Keratinocyte (primary cell): ENCODE measurements at regions not wholly inside any gene's neighbourhood (a gene's known extent, or its start where the extent isn't known, plus 50 kb on each side); places are given as distances from the start of the nearest gene placed in this dataset.

ENCODE experiments used
- DNase-seq: peaks from one replicate; pipeline ENCODE4 v3.0.0-alpha.2; 2011; ENCODE audit warnings: low read depth, missing footprints, low spot score
- FAIRE-seq: peaks from 2 replicates; lab custom pipeline; 2011; peaks lifted over from hg19 to GRCh38; lab: Jason Lieb, UNC
- H2AFZ ChIP-seq: 2 replicates; pipeline ENCODE4 v1.6.0; 2012; ENCODE audit warnings: low read length, control low read depth, inconsistent platforms; ENCODE audit not compliant: control insufficient read depth
- H3K27ac ChIP-seq: 2 replicates; pipeline ENCODE4 v1.5.1; 2011; ENCODE audit warnings: low read length; ENCODE audit not compliant: control insufficient read depth, insufficient read depth
- H3K27me3 ChIP-seq: 3 replicates; pipeline ENCODE4 v1.6.0; 2011; ENCODE audit warnings: low read length; ENCODE audit not compliant: control insufficient read depth, insufficient read depth; ENCODE audit errors: extremely low read depth
- H3K36me3 ChIP-seq, 2 experiments: 2 replicates in 1 of 2; 3 replicates in 1 of 2; pipeline ENCODE4 v1.5.1; 2011; ENCODE audit warnings: low read length in 2 of 2, mild to moderate bottlenecking in 1 of 2; ENCODE audit not compliant: control insufficient read depth in 2 of 2, insufficient read depth in 2 of 2; ENCODE audit errors: extremely low read depth in 1 of 2
- H3K4me1 ChIP-seq: 3 replicates; pipeline ENCODE4 v1.5.1; 2011; ENCODE audit warnings: low read length; ENCODE audit not compliant: control insufficient read depth, insufficient read depth; ENCODE audit errors: extremely low read depth
- H3K4me2 ChIP-seq: 3 replicates; pipeline ENCODE4 v1.6.0; 2011; ENCODE audit warnings: low read depth, low read length; ENCODE audit not compliant: control insufficient read depth, insufficient read depth; ENCODE audit errors: extremely low read depth
- H3K4me3 ChIP-seq, 3 experiments: fragments of 200-600 bp in 1 of 3; sonication (generic) in 1 of 3; 2 replicates in 2 of 3; 3 replicates in 1 of 3; pipeline ENCODE4 v1.5.1; 2011 to 2016; ENCODE audit warnings: low read length in 3 of 3, mild to moderate bottlenecking in 3 of 3, control low read depth in 2 of 3, inconsistent platforms in 1 of 3, low read depth in 1 of 3, mixed read lengths in 1 of 3, mixed run types in 1 of 3, moderate library complexity in 1 of 3; ENCODE audit not compliant: control insufficient read depth in 2 of 3, insufficient read depth in 2 of 3; ENCODE audit errors: extremely low read depth in 1 of 3
- H3K79me2 ChIP-seq: 2 replicates; pipeline ENCODE4 v1.6.0; 2012; ENCODE audit warnings: low read length; ENCODE audit not compliant: control insufficient read depth, insufficient read depth
- H3K9ac ChIP-seq: 3 replicates; pipeline ENCODE4 v1.6.0; 2011; ENCODE audit warnings: low read length; ENCODE audit not compliant: control insufficient read depth, insufficient read depth; ENCODE audit errors: extremely low read depth
- H3K9me1 ChIP-seq: 3 replicates; pipeline ENCODE4 v1.6.0; 2011; ENCODE audit warnings: low read length; ENCODE audit not compliant: control insufficient read depth, insufficient read depth; ENCODE audit errors: extremely low read depth
- H3K9me3 ChIP-seq: 2 replicates; pipeline ENCODE4 v1.5.1; 2012; ENCODE audit warnings: low read depth, low read length; ENCODE audit not compliant: control insufficient read depth
- H4K20me1 ChIP-seq: 3 replicates; pipeline ENCODE4 v1.6.0; 2011; ENCODE audit warnings: low read length; ENCODE audit not compliant: control insufficient read depth, insufficient read depth; ENCODE audit errors: extremely low read depth
- EZH2 ChIP-seq: IDR thresholded peaks from one replicate; pipeline ENCODE4 v1.6.1; 2012; ENCODE audit warnings: inconsistent platforms, mild to moderate bottlenecking, low read length, moderate library complexity
- dilution Hi-C: fragments of 300-500 bp; cut with MboI; formaldehyde crosslinking; loops from one replicate; pipeline ENCODE4 v1.7.0; 2020; ENCODE audit warnings: low sequenced_read_pairs; ENCODE audit not compliant: extremely low pct_ligation_motif_present
- TF ChIP-seq, protein P1 (sequence below), 3 experiments: IDR thresholded peaks in 1 of 3; conservative IDR thresholded peaks in 1 of 3; optimal IDR thresholded peaks in 1 of 3; 2 replicates in 2 of 3; 3 replicates in 1 of 3; pipeline versions ENCODE3 to v1.5.1; 2011; ENCODE audit warnings: low read length in 3 of 3, mild to moderate bottlenecking in 3 of 3, moderate library complexity in 2 of 3, control low read depth in 1 of 3, inconsistent platforms in 1 of 3; ENCODE audit not compliant: insufficient read depth in 2 of 3; ENCODE audit errors: extremely low read depth in 1 of 3

DNA sequence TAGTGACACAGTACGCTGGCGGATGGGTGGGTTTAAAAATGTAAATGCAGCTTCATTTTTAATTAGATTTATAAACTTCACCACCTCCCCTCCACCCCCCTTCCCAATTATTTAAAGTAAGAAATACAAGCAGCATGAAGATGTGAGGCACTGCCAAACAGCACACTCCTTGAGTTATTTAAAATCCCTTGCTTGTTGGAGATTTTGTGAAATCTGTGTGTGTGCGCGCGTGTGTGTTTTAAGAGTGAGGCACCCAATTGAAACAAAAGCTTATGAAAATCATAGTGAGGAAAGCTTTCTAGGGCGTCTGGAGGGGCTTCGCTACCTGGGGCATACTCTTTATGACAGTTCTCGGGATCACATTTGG lies 219.6 kb upstream of the IRX3 start:
- no peak for DNase-seq
- Histone ChIP-seq H3K36me3 (no peaks in the 10 kb centered on the region), H3K9ac (no peak overlapping the region), H3K9me3 (no peaks in the 10 kb centered on the region), H3K4me3 (no peak overlapping the region), H3K4me1 (no peaks in the 10 kb centered on the region), H3K27ac (no peak overlapping the region), H3K79me2 (no peaks in the 10 kb centered on the region), H3K27me3 (no peaks in the 10 kb centered on the region), H4K20me1 (no peaks in the 10 kb centered on the region), H3K4me2 (no peak overlapping the region), H3K9me1 (no peaks in the 10 kb centered on the region), H2AFZ (no peak overlapping the region)
- FAIRE-seq = no peak
- dilution Hi-C loops = no loop called here
- no peak for TF ChIP-seq EZH2
- TF ChIP-seq, protein P1, sequence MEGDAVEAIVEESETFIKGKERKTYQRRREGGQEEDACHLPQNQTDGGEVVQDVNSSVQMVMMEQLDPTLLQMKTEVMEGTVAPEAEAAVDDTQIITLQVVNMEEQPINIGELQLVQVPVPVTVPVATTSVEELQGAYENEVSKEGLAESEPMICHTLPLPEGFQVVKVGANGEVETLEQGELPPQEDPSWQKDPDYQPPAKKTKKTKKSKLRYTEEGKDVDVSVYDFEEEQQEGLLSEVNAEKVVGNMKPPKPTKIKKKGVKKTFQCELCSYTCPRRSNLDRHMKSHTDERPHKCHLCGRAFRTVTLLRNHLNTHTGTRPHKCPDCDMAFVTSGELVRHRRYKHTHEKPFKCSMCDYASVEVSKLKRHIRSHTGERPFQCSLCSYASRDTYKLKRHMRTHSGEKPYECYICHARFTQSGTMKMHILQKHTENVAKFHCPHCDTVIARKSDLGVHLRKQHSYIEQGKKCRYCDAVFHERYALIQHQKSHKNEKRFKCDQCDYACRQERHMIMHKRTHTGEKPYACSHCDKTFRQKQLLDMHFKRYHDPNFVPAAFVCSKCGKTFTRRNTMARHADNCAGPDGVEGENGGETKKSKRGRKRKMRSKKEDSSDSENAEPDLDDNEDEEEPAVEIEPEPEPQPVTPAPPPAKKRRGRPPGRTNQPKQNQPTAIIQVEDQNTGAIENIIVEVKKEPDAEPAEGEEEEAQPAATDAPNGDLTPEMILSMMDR (optimal IDR thresholded peaks at IDR 0.05 in 1 of 3, IDR thresholded peaks at IDR 0.05 in 1 of 3, conservative IDR thresholded peaks at IDR 0.05 in 1 of 3; ENCODE audit: extremely low read depth in 1 of 3, insufficient read depth in 2 of 3, low read length in 3 of 3) = no peak

DNA sequence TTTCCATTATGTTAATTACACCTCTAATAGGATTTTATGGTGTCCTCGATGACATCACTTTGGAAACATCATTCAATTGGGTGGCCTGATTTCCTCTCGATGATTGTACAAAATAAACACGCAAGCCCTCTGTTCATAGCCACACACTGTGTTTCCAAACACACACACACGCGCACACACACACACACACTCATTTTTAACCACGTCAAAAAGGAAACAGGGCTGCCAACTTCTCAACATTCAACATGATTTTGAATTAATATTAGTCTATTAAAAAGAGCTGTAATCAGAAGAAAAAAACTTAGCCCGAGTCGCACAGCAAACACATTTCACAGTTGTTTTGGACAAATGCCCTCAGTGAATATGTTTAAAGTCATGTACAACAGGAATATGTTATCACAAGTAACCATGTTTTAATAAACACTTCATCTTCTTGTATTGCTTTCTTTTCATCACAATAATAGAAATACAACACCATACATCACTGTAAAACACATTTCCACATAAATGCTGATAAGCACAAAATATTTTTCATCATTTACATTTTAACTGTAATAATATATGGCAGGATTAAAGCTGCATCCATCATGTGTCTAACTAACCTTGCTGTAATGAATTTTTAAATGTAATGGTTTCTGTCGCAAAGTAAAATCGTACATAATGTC lies 219.1 kb upstream of the IRX3 start:
- DNase-seq (no peak), FAIRE-seq (no peak)
- dilution Hi-C loops = no loop called here
- Histone ChIP-seq H3K9ac (no peak overlapping the region), H4K20me1 (no peaks in the 10 kb centered on the region), H3K9me3 (no peaks in the 10 kb centered on the region), H3K27ac (no peak overlapping the region), H3K36me3 (no peaks in the 10 kb centered on the region), H3K4me2 (no peak overlapping the region), H3K4me1 (no peaks in the 10 kb centered on the region), H2AFZ (no peak overlapping the region), H3K9me1 (no peaks in the 10 kb centered on the region), H3K27me3 (no peaks in the 10 kb centered on the region), H3K4me3 (no peak overlapping the region), H3K79me2 (no peaks in the 10 kb centered on the region)
- no peak for TF ChIP-seq EZH2
- TF ChIP-seq, protein P1 (optimal IDR thresholded peaks at IDR 0.05 in 1 of 3, IDR thresholded peaks at IDR 0.05 in 1 of 3, conservative IDR thresholded peaks at IDR 0.05 in 1 of 3; ENCODE audit: extremely low read depth in 1 of 3, insufficient read depth in 2 of 3, low read length in 3 of 3) = no peak
